GM19193 (cell line): ENCODE measurements at regions not wholly inside any gene's neighbourhood (a gene's known extent, or its start where the extent isn't known, plus 50 kb on each side); places are given as distances from the start of the nearest gene placed in this dataset.

Source experiments
- POLR2A ChIP-seq: IDR thresholded peaks from 4 replicates; pipeline ENCODE4 v1.6.1; 2011; ENCODE audit not compliant: insufficient read depth, insufficient read length; ENCODE audit errors: extremely low read depth

- no peak for TF ChIP-seq POLR2A
These were observed 90.1 kb downstream of the NCOR2 start for GRCh38 chr12:124477107-124477915.

GRCh38 chr12:124476011-124476400, 91.4 kb downstream of the NCOR2 start:
- TF ChIP-seq POLR2A, result no peak

GRCh38 chr12:124475295-124476010, 92.0 kb downstream of the NCOR2 start:
- TF ChIP-seq POLR2A, result no peak

- no peak for TF ChIP-seq POLR2A
These were observed 92.7 kb downstream of the NCOR2 start for GRCh38 chr12:124474709-124475108.

DNA sequence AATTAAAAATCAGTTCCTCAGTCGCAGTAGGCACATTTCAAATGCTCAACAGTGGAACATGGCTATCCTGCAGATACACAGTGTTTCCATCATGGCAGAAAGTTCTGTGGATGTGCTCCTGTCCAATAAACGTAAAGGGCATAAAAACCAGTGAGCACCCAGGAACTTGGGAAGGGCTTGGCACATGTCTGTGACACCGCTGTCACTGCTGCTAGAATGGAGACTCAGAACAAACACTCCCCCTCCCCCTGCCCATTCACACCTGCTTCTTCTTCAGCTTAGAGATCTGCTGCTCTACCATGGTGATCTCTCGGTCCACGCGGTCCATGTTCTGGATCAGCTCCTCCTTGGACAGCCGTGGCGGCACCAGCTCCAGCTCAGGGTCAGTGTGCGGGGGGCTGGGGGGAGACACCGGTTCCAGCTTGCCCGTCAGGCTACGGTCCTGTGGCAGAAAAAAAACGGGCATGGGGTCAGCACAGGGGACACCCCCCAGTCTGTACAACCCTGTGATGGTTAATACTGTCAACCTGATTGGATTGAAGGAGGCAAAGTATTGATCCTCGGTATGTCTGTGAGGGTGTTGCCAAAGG, 94.6 kb downstream of the NCOR2 start:
- TF ChIP-seq POLR2A, result no peak

GRCh38 chr12:124471828-124472227, 95.6 kb downstream of the NCOR2 start:
- TF ChIP-seq POLR2A, result no peak

- TF ChIP-seq POLR2A, result no peak
These were observed 96.6 kb downstream of the NCOR2 start for GRCh38 chr12:124470806-124471205.

DNA sequence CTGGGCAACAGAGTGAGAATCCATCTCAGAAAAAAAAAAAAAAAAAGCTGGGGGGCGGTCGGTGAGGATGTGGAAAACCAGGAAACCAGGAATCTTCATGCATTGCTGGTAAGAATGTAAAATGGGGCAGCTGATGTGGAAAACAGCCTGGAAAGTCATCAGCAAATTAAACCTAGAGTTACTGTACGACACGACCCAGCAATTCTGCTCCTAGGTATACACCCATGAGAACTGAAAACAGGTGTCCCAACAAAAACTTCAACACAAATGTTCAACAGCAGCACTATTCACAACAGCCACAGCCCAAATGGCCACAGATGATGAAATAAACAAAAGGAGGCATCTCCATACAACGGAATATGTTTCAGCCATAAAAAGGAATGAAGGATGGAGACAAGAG, 97.3 kb downstream of the NCOR2 start:
- TF ChIP-seq POLR2A, result no peak

DNA sequence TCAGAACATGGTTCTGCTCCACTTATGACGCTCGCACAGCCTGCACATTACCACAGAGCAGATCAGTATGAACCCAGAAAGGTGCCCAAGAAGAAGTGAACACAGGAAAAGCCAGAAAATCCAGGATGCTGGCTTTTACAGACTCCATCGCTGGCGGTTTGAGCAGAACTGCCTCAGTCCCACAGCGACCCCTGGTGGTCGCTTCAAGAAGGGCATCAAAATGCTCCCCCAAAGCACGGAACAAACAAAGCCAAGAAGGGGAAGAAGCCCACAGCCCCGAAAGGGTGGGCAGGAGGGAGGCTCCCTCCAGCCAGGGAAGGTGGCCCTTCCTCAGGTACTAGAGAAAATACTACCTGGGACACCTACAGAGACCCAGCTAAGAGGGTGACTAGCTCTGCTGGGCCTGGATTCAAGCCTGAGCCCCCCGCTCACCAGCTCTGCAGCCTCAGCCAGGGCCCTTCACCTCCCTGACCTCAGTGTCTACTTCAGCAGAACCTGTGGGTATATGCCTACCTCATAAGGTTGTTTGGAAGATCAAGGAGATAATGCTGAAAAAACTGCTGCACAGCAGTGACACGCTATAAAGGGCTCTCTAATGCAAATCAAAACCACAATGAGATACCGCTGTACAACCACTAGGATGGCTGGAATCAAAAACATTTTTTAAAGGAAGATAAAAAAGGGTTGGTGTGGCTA, 98.1 kb downstream of the NCOR2 start:
- TF ChIP-seq POLR2A, result no peak

DNA sequence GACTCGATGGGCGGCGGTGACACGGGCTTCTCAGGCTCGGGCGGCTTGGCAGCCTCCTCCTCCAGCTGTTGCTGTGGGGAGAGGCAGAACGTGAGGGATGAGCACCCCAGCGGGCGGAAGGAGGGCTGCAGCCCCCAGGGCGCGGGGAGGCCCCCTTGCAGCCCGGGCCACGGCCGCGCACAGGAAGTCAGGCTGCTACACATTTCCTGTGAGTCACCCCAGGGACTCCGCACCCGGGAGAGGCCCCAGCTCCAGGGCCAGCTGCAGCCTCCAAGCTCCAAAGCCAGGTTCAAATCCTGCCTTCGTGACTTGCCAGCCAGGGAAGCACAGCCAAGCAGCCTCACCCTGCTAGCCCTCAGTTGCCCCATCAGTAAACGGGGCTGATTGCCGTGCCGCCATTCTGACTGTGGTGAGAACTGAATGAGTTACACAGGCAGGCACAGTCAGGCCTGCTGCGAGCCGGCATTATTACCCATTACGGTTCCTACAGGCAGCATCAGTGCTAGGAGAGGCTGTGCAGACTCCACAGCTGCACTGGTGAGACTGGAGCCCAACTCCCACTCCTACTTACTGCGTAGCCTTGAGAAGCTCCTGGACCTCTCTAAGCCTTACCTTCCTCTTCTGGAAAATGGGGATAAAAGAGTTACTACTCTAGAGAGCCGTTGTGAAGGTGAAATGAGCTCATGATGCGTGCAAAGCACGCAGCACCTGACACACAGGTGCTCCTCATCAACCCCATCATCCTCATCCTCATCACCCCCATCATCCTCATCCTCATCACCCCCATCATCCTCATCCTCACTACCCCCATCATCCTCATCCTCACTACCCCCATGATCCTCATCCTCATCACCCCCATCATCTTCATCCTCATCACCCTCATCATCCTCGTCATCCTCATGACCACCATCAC, 100.9 kb downstream of the NCOR2 start:
- TF ChIP-seq POLR2A, result peak; percentile 70

- no peak for TF ChIP-seq POLR2A
These were observed 101.9 kb downstream of the NCOR2 start for GRCh38 chr12:124465473-124465872.

GRCh38 chr12:124464830-124465229, 102.6 kb downstream of the NCOR2 start:
- no peak for TF ChIP-seq POLR2A

- TF ChIP-seq POLR2A, result no peak
These were observed 103.3 kb downstream of the NCOR2 start for GRCh38 chr12:124464062-124464461.

GRCh38 chr12:124463341-124463921, 104.0 kb downstream of the NCOR2 start:
- no peak for TF ChIP-seq POLR2A
